GM10248 (cell line): ENCODE measurements at regions not wholly inside any gene's neighbourhood (a gene's known extent, or its start where the extent isn't known, plus 50 kb on each side); places are given as distances from the start of the nearest gene placed in this dataset.
"Not testable (repeated sequence)": the region's sequence is repeated elsewhere in the genome, so short reads cannot be mapped to it uniquely, and the experiment has no call there.

Experiments used
- CTCF ChIA-PET: fragments of 300-600 bp; sonication (Branson Sonifier 250); formaldehyde crosslinking; extraction: SDS; loops from one replicate; lab custom pipeline; 2021; ENCODE audit warnings: antibody characterized with exemption; lab: Yijun Ruan, JAX
- POLR2A ChIA-PET: fragments of 350-650 bp; sonication (Branson Sonifier 250); formaldehyde crosslinking; extraction: SDS; loops from one replicate; lab custom pipeline; 2020; ENCODE audit warnings: antibody characterized with exemption; lab: Yijun Ruan, JAX
- DNase-seq: peaks from one replicate; pipeline ENCODE4 v3.0.0; 2012; ENCODE audit errors: extremely low spot score
- TF ChIP-seq, protein P1 (sequence below): IDR thresholded peaks from 2 replicates; pipeline ENCODE4 v1.5.1; 2012; ENCODE audit warnings: mild to moderate bottlenecking, low read depth; ENCODE audit errors: extremely low read depth, missing control alignments, control extremely low read depth

DNA sequence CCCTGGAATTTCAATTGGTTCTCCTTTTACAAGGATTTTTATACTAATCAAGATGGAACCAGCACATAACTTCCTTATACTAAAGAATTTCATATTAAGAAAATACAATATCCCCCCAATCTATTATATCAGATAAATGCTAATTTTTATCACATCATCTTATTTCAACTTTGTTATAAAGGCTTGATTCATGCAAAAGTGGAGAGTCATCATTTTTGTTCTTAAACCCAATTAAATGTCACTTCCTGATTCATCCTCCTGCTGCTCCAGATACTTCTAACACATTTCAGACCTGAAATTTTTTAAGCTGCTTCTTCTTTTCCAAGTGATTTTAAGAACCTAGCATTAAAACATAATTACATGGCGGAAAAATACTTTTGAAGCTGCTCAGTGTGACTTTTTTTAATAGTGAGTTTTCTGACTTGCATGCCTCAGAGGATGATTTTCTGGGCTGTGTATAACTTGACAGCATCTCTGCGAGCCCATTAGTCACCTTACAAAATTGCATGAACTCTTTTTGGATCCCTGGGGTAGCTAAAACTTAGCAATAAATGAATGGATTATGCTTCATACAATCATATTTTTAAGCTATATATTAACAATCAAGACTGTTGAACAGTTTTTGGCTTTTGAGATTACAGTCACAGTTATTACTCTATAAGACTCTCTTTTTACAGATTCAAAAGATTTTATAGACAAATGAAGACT lies 134.1 kb downstream of the ELOVL4 start:
- POLR2A ChIA-PET = no interaction called here
- CTCF ChIA-PET = interaction anchor here (0.6 to 2.1 kb wide), 16 partner anchors 8 to 66 kb away, joined by 3 to 16 read pairs (median 5); no protein-coding TSS in a partner anchor

DNA sequence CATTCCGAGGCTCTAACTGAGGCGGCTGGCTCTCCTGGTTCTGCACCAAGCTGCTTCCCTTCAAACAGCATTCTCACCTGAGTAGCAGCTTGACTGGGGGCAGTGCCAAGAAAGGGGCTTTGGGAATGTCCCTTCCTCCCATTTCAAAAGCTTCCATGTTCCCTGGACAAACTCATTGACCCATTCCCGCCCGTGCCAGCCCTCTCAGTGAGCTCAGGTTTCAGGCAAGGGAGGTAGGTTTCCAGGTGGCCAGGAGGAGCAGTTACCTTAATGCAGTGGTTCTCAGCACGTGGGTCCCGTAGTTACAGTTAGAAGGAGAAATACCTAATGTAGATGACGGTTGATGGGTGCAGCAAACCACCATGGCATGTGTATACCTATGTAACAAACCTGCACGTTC lies 135.2 kb downstream of the ELOVL4 start:
- ChIA-PET CTCF (interaction anchor here (1.0 to 4.4 kb wide), 4 partner anchors 12 to 34 kb away, joined by 3 to 17 read pairs (median 4); no protein-coding TSS in a partner anchor), POLR2A (no interaction called here)
- TF ChIP-seq, protein P1, sequence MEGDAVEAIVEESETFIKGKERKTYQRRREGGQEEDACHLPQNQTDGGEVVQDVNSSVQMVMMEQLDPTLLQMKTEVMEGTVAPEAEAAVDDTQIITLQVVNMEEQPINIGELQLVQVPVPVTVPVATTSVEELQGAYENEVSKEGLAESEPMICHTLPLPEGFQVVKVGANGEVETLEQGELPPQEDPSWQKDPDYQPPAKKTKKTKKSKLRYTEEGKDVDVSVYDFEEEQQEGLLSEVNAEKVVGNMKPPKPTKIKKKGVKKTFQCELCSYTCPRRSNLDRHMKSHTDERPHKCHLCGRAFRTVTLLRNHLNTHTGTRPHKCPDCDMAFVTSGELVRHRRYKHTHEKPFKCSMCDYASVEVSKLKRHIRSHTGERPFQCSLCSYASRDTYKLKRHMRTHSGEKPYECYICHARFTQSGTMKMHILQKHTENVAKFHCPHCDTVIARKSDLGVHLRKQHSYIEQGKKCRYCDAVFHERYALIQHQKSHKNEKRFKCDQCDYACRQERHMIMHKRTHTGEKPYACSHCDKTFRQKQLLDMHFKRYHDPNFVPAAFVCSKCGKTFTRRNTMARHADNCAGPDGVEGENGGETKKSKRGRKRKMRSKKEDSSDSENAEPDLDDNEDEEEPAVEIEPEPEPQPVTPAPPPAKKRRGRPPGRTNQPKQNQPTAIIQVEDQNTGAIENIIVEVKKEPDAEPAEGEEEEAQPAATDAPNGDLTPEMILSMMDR = no peak
- no peak for DNase-seq

More for the DNA sequence above, 134.1 kb downstream of the ELOVL4 start:
- TF ChIP-seq, protein P1 = no peak
- no peak for DNase-seq

DNA sequence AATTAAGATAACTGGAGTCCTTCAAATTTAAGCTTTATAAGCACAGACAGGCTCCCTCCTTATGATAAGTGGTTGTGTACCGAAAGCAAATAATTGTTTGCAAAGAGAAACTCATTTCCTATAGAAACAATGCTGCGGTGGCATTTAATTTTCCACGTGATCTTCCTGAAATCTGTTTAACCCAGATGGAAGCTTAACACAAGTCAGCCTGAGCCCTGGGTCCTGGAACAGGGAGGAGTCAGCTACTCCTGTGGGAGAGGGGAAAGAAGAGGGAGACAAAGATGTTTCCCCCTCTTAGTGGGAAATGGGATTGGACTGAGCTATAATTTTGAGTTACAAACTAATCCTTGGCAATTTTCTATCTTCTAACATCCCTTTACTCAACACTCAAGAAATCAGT lies 136.5 kb downstream of the ELOVL4 start:
- no peak for DNase-seq
- POLR2A ChIA-PET = no interaction called here
- TF ChIP-seq, protein P1 = no peak
- CTCF ChIA-PET = interaction anchor here (1.3 to 4.4 kb wide), 7 partner anchors 8 to 59 kb away, joined by 4 to 17 read pairs (median 5); no protein-coding TSS in a partner anchor

DNA sequence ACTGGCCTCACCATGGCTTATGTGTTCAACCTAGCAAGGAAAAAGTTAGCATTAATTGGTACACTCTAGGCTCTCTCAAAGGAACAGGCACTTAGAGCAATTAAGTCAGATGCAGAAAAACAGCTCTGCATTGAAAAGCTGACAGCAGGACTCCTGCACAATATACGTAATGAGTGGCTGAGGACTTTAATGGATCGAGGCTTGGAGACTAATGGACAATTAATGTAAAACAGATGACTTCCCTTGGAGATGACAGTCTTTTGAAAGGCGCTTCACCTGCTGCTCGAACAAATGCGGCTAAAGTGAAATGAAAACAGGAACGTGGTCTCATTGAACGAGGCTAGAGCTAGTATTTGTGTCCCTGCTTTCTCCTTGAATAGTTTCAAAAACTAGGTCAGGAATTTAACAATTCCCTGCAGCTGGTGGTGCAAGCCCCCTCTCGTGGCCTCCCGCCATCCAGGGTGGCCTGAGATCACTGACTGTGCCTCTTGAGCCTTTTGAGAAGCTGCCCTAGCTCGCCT lies 137.1 kb downstream of the ELOVL4 start:
- CTCF ChIA-PET = interaction anchor here (1.3 to 4.4 kb wide), 9 partner anchors 9 to 59 kb away, joined by 4 to 17 read pairs (median 5); no protein-coding TSS in a partner anchor
- TF ChIP-seq, protein P1 = no peak

DNA sequence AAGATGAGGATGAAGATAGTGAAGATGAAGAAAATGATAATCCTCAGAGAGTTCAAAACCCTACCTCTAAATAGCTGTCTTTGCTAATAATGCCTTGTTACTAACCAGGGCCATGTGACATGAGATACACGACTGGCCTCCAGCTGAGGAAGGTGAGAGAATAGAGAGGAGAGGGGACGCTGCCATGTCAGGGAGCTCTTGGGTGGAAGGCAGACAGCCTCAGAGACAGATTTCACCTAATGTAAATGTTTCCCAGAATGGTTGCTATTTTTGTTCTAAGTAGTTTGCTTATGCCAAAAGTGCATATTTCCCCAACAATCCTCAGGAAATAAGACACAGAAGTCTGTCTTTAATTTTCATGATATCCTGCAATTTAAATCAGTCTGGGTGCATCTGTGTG lies 138.4 kb downstream of the ELOVL4 start:
- DNase-seq = no peak
- ChIA-PET CTCF (interaction anchor here (1.1 to 4.4 kb wide), 7 partner anchors 12 to 61 kb away, joined by 3 to 17 read pairs (median 5); no protein-coding TSS in a partner anchor), POLR2A (no interaction called here)
- TF ChIP-seq, protein P1 = no peak

More for the DNA sequence above, 137.1 kb downstream of the ELOVL4 start:
- DNase-seq = no peak
- POLR2A ChIA-PET = no interaction called here

DNA sequence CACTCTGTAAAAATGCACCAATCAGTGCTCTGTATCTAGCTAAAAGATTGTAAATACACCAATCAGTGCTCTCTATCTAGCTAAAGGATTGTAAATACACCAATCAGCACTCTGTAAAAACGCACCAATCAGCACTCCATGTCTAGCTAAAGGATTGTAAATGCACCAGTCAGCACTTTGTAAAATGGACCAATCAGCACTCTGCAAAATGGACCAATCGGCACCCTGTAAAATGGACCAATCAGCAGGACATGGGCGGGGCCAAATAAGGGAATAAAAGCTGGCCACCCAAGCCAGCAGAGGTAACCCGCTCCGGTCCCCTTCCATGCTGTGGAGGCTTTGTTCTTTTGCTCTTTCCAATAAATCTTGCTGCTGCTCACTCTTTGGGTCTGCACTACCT lies 140.7 kb downstream of the ELOVL4 start:
- POLR2A ChIA-PET = not testable (repeated sequence)

More for the DNA sequence above, 140.7 kb downstream of the ELOVL4 start:
- CTCF ChIA-PET = interaction anchor here (1.1 kb wide), 1 partner anchor 35 kb away, joined by 3 read pairs; no protein-coding TSS in a partner anchor
- DNase-seq = not testable (repeated sequence)
